HepG2 (cell line): ENCODE measurements at regions not wholly inside any gene's neighbourhood (a gene's known extent, or its start where the extent isn't known, plus 50 kb on each side); places are given as distances from the start of the nearest gene placed in this dataset.

Experiments
- ADNP ChIP-seq: sonication (generic); formaldehyde crosslinking; IDR thresholded peaks from 2 replicates; pipeline ENCODE4 v1.4.0; 2020; ENCODE audit warnings: missing genetic modification reagents
- GPN1 ChIP-seq: sonication (generic); formaldehyde crosslinking; IDR thresholded peaks from 2 replicates; pipeline ENCODE4 v1.5.1; 2020; ENCODE audit warnings: missing genetic modification reagents, borderline replicate concordance
- HIC2 ChIP-seq: sonication (generic); formaldehyde crosslinking; IDR thresholded peaks from 2 replicates; pipeline ENCODE4 v1.9.0; 2022; ENCODE audit warnings: low read depth, missing genetic modification reagents
- HNF1B ChIP-seq: sonication (generic); formaldehyde crosslinking; IDR thresholded peaks from 2 replicates; pipeline ENCODE4 v1.5.1; 2020; ENCODE audit warnings: mild to moderate bottlenecking, moderate library complexity, missing genetic modification reagents
- HNF4G ChIP-seq, 2 experiments: sonication (generic) in 1 of 2; formaldehyde crosslinking in 1 of 2; IDR thresholded peaks; 2 replicates each; pipeline versions ENCODE4 v1.4.0 to v1.6.1; 2011 to 2020; ENCODE audit warnings: borderline replicate concordance in 2 of 2, low read depth in 2 of 2, mild to moderate bottlenecking in 2 of 2, low read length in 1 of 2, missing genetic modification reagents in 1 of 2, moderate library complexity in 1 of 2
- KLF13 ChIP-seq: sonication (generic); formaldehyde crosslinking; IDR thresholded peaks from 2 replicates; pipeline ENCODE4 v1.4.0; 2020; ENCODE audit warnings: mild to moderate bottlenecking, missing genetic modification reagents
- MTA3 ChIP-seq: sonication (generic); formaldehyde crosslinking; IDR thresholded peaks from 2 replicates; pipeline ENCODE4 v1.4.0; 2020; ENCODE audit warnings: missing genetic modification reagents
- NKX3-1 ChIP-seq: sonication (generic); formaldehyde crosslinking; IDR thresholded peaks from 2 replicates; pipeline ENCODE4 v1.5.0; 2020; ENCODE audit warnings: missing genetic modification reagents
- PPARG ChIP-seq: conservative IDR thresholded peaks from 2 replicates; pipeline ENCODE4 v1.6.1; 2016; ENCODE audit warnings: missing biosample characterization, missing genetic modification reagents
- RFX3 ChIP-seq: IDR thresholded peaks from 2 replicates; pipeline ENCODE4 v1.6.1; 2016; ENCODE audit warnings: missing biosample characterization, missing genetic modification reagents
- SALL1 ChIP-seq: sonication (generic); formaldehyde crosslinking; IDR thresholded peaks from 2 replicates; pipeline ENCODE4 v1.8.0; 2022; ENCODE audit warnings: mild to moderate bottlenecking, missing genetic modification reagents
- SIN3A ChIP-seq: IDR thresholded peaks from 2 replicates; pipeline ENCODE4 v1.6.1; 2011; ENCODE audit warnings: low read depth, mild to moderate bottlenecking, control low read depth, low read length, borderline replicate concordance
- SNAPC5 ChIP-seq: sonication (generic); formaldehyde crosslinking; IDR thresholded peaks from 2 replicates; pipeline ENCODE4 v1.8.1; 2023; ENCODE audit warnings: mild to moderate bottlenecking, missing genetic modification reagents, borderline replicate concordance
- SOX6 ChIP-seq, 2 experiments: fragments of 450-650 bp in 1 of 2; sonication (generic) in 1 of 2; formaldehyde crosslinking in 1 of 2; IDR thresholded peaks; 2 replicates each; pipeline versions ENCODE4 v1.4.0 to v1.6.1; 2017 to 2020; ENCODE audit warnings: antibody characterized with exemption in 1 of 2, mild to moderate bottlenecking in 1 of 2, missing genetic modification reagents in 1 of 2
- ZMYM3 ChIP-seq: sonication (generic); formaldehyde crosslinking; IDR thresholded peaks from 2 replicates; pipeline ENCODE4 v1.5.1; 2020; ENCODE audit warnings: mild to moderate bottlenecking, missing genetic modification reagents
- ZNF18 ChIP-seq: sonication (generic); formaldehyde crosslinking; IDR thresholded peaks from 2 replicates; pipeline ENCODE4 v1.8.0; 2022; ENCODE audit warnings: mild to moderate bottlenecking, missing genetic modification reagents; ENCODE audit not compliant: insufficient replicate concordance
- ZNF460 ChIP-seq: sonication (generic); formaldehyde crosslinking; IDR thresholded peaks from 2 replicates; pipeline ENCODE4 v1.5.1; 2020; ENCODE audit warnings: missing genetic modification reagents, mild to moderate bottlenecking, borderline replicate concordance
- ZNF883 ChIP-seq: sonication (generic); formaldehyde crosslinking; IDR thresholded peaks from 2 replicates; pipeline ENCODE4 v1.5.1; 2020; ENCODE audit warnings: mild to moderate bottlenecking, missing genetic modification reagents; ENCODE audit errors: not compliant biosample characterization
- ZSCAN5A ChIP-seq: sonication (generic); formaldehyde crosslinking; IDR thresholded peaks from 2 replicates; pipeline ENCODE4 v1.8.0; 2022; ENCODE audit warnings: mild to moderate bottlenecking, missing genetic modification reagents, borderline replicate concordance

GRCh38 chr2:16096962-16097361, 156.6 kb downstream of the MYCN start (continued):
- TF ChIP-seq SNAPC5 (CRISPR knock-in tag), result no peak
- TF ChIP-seq PPARG (CRISPR knock-in tag), result no peak
- no peak for TF ChIP-seq KLF13 (CRISPR knock-in tag)
- TF ChIP-seq HNF4G (IDR thresholded peaks at IDR 0.05; ENCODE audit: borderline replicate concordance, low read depth, low read length), result no peak
- no peak for TF ChIP-seq HNF4G (CRISPR knock-in tag; IDR thresholded peaks at IDR 0.05; ENCODE audit: borderline replicate concordance, low read depth)
- no peak for TF ChIP-seq ZMYM3 (CRISPR knock-in tag)
- no peak for TF ChIP-seq MTA3 (CRISPR knock-in tag)
- no peak for TF ChIP-seq ZNF18
- no peak for TF ChIP-seq RFX3 (CRISPR knock-in tag)
- TF ChIP-seq SIN3A, result no peak
- TF ChIP-seq ADNP (CRISPR knock-in tag), result no peak
- TF ChIP-seq ZSCAN5A, result 0 out of 2 replicates have a peak, but pooled peaks have one; percentile 38
- TF ChIP-seq HIC2 (CRISPR knock-in tag), result no peak
- no peak for TF ChIP-seq SALL1 (CRISPR knock-in tag)
- TF ChIP-seq NKX3-1, result no peak
- no peak for TF ChIP-seq GPN1
- no peak for TF ChIP-seq SOX6 (IDR thresholded peaks at IDR 0.05)
- TF ChIP-seq SOX6 (CRISPR knock-in tag; IDR thresholded peaks at IDR 0.05), result peak; percentile 26; the same call in 1 of the 2 replicates
- no peak for TF ChIP-seq ZNF460 (CRISPR knock-in tag)
- TF ChIP-seq HNF1B (CRISPR knock-in tag), result 0 out of 2 replicates have a peak, but pooled peaks have one; percentile 23
- TF ChIP-seq ZNF883 (CRISPR knock-in tag), result no peak
